DMS79 (cell line): ENCODE measurements at regions not wholly inside any gene's neighbourhood (a gene's known extent, or its start where the extent isn't known, plus 50 kb on each side); places are given as distances from the start of the nearest gene placed in this dataset.

Experiments
- DNase-seq: peaks from one replicate; lab custom pipeline; 2025; lab: John Stamatoyannopoulos, UW

DNA sequence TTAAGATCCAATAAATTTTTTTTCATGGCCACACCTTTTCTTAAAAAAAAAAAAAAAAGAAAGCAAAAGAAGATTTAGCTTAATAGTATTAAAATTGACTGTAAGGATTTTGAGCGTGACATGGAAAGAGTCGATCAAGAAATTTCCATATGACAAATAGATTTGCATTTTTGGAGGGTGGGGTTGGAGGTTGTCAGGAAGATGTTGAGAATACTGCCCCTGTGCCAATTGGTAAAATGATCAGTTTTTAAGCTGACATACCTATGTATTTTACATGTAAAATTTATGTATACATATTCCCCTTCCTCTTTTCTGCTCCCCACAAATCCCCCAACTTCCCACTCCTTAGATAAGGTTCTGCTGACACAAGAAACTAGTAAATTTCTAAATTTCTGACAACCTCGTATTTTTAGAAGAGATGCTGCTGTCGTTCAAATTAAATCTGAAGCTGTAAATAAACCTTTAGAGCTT is 520.9 kb downstream of the CD83 start:
- DNase-seq: no peak

DNA sequence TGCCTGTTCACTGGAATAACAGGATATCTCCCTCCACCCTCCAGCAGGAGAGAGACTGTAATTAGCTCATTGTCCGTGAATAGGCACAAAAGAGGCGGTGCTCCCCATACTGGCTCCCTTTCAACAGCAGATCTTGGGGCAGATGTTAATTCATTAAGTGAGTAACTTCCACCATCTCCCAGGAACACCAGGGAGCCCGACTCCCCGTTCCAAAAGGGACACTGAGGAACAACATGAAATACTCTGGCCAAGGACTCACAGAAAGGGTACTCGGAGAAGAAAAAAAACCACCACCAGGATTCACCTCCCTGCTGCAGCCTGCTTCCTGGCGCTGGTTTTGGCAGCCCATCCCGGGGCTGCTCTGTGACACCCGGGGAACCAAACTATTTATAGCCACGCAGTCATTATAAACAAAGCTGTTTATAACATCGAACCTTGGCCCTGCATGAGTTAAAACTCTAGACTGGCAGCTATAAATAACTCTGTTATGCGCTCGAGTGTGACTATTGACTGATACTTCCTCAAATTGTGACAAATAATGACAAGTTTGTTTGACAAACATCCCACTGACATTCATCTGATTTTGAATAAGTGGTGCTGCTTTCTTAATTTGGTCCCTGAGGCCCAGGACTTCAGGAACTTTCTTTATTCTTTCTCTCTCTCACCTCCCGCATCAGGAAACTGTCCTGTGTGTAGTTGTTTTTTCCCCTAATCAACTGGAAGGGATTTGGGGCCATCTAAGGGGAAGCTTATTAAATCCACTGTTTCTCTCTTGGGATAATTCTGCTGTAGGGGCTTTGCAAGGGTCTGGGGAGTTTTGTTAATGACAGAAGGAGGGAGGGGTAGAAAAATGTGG is 521.6 kb downstream of the CD83 start:
- DNase-seq: no peak

GRCh38 chr6:14639983-14640599 is 522.5 kb downstream of the CD83 start:
- DNase-seq: no peak

DNA sequence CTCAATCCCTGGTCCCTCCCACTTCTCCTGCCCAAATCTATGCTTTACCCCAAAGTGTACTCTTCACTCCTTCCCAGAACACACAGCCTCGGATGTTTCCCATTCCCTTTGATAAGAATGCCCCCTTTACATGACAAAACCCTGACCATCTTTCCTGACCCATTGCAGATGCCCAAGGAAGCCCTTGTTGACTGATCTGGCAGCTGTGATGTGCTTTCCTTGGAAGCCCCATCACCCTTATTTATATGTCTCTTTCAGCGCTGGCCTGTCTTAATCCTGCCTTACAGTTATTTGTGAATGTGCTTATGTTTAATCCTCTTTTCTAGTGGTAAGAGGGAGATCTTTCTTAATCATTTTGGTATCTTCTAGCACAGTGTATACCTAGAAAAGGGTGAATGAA is 523.1 kb downstream of the CD83 start:
- no peak for DNase-seq

DNA sequence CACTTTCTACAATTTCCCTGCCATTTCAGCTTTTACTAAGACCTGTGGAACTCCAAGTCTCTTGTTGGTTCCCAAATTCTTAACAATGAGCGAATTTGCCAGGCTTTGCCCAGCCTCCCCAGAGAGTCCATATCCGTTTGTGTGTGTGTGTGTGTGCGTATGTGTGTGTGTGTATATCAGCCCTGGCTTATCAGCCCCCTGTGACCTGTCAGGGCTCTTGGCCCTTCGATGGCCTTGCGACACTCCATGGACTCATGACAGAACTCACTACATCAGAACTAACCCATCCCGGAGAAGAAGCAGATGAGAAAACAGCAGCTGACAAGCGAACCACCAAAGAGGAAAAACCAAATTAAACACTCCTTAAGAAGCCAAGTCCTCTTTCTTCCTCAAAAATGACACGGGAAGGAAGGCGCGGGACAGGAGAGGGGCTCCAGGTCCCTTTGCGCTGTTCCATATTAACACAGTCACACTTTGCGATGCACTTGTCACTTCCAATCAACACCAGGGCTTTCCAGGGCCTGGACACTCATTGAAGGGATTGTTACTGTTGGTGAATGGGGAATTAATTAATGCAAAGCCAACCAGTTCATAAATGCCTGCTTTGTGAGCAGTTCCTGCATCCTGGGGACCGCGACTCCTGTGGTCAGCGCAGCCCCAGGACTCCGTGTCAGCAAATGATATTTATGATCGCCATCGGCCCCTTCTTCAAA is 524.0 kb downstream of the CD83 start:
- no peak for DNase-seq

DNA sequence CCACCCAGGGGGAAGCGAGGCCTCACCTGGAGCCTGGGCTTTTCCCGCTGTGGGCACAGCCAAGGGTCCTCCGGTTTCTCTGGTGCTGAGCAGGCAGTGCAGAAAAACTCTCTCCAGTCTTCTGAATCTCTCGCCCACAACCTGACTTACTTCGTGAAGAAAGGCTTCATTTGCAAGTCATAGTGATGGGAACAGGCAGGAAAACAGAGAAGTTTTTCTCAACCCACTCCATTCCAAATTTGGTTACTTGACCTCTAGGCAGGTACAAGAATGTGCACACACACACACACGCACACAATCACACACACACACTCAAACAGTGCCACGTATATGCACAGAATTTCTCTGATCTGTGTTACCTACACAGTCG is 524.5 kb downstream of the CD83 start:
- no peak for DNase-seq

DNA sequence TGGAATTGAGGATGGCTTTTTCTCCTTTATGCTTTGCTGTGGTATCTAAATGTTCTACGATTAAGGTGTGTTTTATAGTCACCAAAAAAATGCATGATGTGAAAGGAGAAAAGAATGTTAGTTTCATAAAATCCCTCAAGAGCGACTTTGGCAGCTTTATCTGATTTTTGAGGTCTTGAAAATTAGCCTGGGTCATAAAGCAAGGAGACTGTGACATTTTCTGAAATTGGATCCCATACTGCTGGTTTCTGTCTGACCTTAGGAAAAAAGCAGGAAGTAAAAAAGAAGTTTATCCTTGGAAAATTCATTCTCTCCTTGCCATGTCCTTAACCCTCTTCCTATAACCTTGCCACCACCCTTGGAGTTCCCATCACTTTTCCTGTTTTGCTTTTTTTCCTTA is 525.3 kb downstream of the CD83 start:
- no peak for DNase-seq

- no peak for DNase-seq
Measured at GRCh38 chr6:14644381-14644780, 526.8 kb downstream of the CD83 start.

- no peak for DNase-seq
Measured at GRCh38 chr6:14645221-14645620, 527.6 kb downstream of the CD83 start.

- no peak for DNase-seq
Measured at GRCh38 chr6:14645841-14646240, 528.3 kb downstream of the CD83 start.

- DNase-seq: no peak
Measured at GRCh38 chr6:14646371-14646770, 528.8 kb downstream of the CD83 start.

DNA sequence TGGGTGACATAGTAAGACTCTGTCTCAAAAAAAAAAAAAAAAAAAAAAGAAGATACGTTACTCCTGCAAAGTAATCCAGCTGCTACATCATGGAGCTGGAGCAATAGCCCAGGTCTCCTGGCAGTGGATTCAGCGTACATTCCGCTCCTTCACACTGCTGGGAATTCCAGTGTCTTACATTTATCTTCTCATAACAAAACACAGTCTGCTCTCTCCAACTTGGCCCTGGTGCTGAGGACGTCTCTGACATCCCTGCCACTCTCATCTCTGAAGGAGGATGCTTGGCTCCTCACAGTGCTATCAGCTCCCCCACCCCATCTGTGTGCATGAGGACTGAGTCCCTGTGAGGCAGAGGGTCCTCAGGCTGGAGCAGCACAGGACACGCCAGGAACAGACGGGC is 529.8 kb downstream of the CD83 start:
- DNase-seq: no peak

DNA sequence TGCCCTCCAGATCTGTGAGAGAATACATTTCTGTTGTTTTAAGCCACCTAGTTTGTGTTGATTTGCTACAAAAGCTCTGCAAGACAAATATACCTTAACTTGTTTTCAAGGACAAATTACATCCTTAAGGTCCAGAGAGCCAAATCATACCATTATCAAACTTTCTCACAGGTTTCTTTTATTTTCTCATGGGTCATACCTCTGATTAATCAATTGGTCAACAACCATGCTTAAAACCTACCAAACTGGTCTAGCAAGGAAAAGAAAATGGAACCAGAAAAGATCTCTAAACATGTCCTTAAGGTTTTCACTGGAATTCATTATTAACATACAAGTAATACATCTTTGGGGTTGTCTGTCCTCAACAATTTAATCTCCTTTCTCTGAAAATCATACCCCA is 535.0 kb downstream of the CD83 start:
- DNase-seq: no peak

DNA sequence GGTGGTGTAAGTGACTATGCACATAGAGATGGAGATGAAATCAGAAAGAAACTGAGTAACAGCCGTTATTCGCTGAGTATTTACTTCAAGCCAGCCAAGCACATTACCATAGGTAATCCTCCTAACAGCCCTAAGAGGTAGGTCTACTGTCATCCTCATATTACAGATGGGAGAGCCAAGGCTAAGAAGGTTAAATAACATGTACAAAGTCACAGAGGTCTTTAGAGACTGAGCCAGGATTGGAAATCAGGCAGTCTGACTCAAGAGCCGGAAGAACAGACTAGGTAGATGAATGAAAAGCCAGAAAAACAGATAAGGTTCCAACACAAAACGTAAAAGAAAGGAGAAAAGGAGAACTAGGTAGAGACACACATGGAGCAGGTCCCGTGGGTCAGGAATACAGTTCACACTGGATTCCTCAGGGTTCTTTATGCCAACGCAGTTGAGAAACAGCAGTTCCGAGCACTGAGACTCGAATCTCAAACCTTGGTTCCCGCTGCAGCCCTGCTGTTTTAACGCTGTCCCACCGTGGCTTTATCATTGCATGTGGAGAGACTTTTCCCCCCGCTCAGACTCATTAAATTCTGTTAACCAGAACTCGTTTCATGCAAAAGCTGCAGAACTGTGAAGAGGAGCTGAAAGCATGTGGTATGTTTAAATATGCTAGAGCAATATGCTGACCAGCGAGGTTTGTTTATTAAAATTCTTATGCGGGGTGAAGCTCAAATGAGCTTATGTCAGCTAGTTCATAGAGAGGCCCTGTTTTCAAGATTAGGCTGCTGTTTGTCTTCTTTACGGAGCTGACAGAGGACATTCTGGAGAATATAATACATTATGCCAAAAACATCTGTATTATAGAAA is 537.9 kb downstream of the CD83 start:
- DNase-seq: no peak

DNA sequence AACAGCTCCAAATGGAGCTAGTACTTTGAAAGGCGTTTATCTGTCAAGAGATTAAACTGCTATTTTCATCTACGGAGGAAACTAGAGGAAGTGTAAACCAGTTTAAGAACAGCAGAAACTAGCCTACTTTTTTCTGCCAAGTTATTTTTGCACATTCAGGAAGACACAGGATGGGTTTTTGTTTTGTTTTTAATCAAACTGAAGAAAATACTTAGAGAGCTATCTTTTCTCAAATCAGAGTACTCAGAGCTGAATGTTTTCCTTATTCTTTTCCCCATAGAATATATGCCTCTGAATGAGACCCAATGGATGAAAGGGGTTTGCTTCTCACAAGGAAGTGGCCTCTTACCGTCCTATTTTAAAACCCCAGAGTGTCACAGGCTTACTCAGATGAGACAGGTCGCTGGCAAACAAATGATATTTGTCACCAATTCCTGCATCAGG is 538.5 kb downstream of the CD83 start:
- no peak for DNase-seq

DNA sequence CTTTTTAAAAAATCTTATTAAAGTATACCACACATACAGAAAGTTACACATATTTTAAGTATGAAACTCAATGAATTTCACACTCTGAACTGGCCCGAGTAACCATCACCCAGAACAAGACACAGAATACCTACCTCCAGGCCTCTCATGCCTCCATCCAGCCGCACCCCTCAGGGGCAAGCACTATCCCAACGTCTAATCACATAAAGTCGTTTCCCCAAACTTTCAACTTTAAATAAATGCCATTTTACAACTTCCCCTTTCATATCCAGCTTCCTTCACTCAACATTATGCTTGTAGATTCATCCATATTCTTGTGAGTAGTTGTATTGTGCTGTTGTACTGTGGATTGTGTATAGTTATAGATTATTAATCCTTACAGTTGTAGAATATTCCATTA is 539.1 kb downstream of the CD83 start:
- no peak for DNase-seq

- no peak for DNase-seq
Measured at GRCh38 chr6:14658030-14658429, 540.5 kb downstream of the CD83 start.

GRCh38 chr6:14658886-14659561 is 541.5 kb downstream of the CD83 start:
- peak; percentile 12 for DNase-seq

DNA sequence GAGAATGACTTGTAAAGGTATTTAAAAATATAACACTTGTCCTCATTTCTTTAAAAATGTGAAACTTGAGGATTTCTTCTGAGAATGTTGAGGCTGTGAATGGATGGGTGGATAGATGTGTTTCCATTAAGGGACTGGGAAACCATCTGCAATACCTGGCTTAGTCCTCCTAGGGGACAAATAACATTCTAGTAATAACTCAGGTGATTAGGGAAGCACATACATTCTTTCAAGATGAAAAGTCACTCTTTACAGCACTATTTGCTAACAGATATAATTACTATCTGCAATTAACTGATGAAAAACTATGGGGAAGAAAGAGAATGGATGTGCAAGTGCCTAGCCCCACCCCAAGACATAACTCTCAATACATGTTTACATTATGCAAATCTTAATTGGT is 542.3 kb downstream of the CD83 start:
- no peak for DNase-seq

DNA sequence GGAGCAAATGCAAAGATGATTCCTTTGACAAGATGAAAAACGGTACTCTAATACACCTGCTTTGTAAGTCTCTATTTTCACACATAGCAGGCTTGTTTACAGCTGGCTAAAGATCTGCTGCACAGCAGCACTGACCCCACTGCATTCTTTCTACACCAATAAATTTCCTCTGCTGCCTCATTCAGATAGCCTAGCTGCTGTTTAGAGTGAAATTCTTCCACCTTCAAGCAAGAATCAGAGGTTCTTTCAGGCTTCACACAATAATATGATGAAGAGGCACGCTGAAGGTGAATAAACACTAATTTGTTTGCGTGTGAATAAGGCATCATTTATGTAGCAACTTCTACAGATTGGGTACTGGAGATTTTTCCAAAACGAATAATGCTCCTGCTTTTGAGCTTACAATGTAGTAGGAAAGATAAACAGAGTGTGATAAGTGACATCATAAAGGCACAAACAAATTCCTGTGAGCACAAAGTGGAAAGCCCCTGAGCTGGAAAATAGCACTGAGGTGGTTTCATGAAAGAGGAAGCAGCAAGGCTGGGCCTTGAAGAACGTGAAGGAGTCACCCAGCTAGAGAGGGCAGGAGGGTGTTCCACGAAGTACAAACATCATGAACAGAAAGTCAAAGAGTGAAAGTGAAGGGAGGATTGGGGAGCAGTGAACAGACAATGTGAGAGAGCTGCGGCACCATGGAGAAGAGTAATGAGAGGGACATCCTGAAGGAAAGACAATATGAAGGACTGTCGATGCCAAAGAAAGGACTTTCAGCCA is 543.4 kb downstream of the CD83 start:
- DNase-seq: no peak

GRCh38 chr6:14661691-14662090 is 544.1 kb downstream of the CD83 start:
- no peak for DNase-seq
